ENCODE measurements at regions not wholly inside any gene's neighbourhood (a gene's known extent, or its start where the extent isn't known, plus 50 kb on each side); places are given as distances from the start of the nearest gene placed in this dataset.

GRCh38 chr3:102193255-102193654 is 241.6 kb upstream of the ZPLD1 start:
- TF ChIP-seq CTCF (IDR thresholded peaks at IDR 0.05; ENCODE audit: low read depth, low read length) = no peak
- TF ChIP-seq EZH2phosphoT487 (IDR thresholded peaks at IDR 0.05; ENCODE audit: low read depth) = no peak
